ENCODE measurements at regions not wholly inside any gene's neighbourhood (a gene's known extent, or its start where the extent isn't known, plus 50 kb on each side); places are given as distances from the start of the nearest gene placed in this dataset.

DNA sequence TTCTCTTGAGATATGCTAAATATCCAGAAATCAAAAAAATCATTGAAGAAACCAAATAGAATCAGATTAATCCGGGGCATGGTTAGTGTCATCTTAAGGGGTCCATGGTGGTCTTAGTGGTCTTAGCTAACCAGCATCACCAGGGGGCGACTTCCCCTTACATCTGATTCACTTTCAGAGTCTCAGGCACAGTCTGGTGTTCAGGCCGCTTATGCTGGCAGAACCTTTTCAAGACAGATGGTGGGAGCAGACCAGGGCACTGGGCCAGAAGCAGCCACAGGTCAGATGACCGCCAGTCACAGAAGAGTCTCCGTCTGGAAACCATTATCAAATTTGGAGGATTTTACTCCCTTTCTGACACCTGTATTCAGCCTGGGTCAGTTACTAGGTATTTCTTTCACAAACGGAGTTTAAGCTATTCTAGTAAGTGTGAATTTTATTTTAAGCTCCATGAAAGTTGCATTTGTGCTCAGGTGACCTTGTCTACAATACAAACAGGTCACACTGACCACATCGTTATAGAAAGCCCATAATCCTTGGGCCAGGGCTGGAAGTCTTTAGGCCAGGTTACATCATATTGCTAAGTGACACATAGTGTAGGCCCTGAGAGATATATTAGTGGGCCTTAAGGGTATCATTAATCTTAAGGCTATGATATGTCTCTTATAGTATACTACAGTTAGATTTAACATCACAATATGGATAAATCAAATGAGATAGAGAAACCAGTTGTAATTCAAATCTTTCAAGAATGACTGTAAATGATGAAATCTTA is 365.5 kb downstream of the GBE1 start:
- TF ChIP-seq, protein P1, sequence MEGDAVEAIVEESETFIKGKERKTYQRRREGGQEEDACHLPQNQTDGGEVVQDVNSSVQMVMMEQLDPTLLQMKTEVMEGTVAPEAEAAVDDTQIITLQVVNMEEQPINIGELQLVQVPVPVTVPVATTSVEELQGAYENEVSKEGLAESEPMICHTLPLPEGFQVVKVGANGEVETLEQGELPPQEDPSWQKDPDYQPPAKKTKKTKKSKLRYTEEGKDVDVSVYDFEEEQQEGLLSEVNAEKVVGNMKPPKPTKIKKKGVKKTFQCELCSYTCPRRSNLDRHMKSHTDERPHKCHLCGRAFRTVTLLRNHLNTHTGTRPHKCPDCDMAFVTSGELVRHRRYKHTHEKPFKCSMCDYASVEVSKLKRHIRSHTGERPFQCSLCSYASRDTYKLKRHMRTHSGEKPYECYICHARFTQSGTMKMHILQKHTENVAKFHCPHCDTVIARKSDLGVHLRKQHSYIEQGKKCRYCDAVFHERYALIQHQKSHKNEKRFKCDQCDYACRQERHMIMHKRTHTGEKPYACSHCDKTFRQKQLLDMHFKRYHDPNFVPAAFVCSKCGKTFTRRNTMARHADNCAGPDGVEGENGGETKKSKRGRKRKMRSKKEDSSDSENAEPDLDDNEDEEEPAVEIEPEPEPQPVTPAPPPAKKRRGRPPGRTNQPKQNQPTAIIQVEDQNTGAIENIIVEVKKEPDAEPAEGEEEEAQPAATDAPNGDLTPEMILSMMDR (IDR thresholded peaks at IDR 0.05): no peak
- no peak for TF ChIP-seq POLR2AphosphoS5 (IDR thresholded peaks at IDR 0.05)

Measured in esophagus muscularis mucosa (tissue), 3 donors.